DMS53 treated with DMSO at 0.1 percent for 48 hours (cell line): ENCODE measurements at regions not wholly inside any gene's neighbourhood (a gene's known extent, or its start where the extent isn't known, plus 50 kb on each side); places are given as distances from the start of the nearest gene placed in this dataset.

Experiments used
- DNase-seq: peaks from one replicate; lab custom pipeline; 2025; ENCODE audit not compliant: unreplicated experiment; lab: John Stamatoyannopoulos, UW

- no peak for DNase-seq
These were observed 157.5 kb upstream of the FGGY start for GRCh38 chr1:59139396-59139795.

- no peak for DNase-seq
These were observed 155.5 kb upstream of the FGGY start for GRCh38 chr1:59141267-59141863.

GRCh38 chr1:59142311-59143132, 154.4 kb upstream of the FGGY start:
- no peak for DNase-seq

DNA sequence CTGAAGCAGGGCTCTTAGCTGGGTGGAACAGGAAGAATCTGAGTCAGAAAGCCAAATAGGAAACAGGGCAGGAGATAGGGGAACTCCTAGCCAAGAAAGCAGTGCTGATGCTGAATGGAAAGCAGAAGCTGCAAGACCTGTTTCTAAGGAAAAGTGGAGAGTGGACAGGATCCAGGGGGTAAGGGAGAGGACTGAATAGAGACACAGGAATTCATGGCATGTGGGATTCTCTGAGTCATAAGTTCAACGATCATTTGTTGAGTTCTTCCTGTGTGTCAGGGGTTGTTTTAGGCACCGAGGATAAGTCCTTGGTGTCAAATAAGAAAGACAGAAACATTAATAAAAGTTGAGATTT, 153.8 kb upstream of the FGGY start:
- peak; percentile 42 for DNase-seq

- DNase-seq, result no peak
These were observed 153.1 kb upstream of the FGGY start for GRCh38 chr1:59143811-59144210.

- DNase-seq, result no peak
These were observed 151.9 kb upstream of the FGGY start for GRCh38 chr1:59144959-59145358.

GRCh38 chr1:59146056-59146455, 150.8 kb upstream of the FGGY start:
- no peak for DNase-seq

DNA sequence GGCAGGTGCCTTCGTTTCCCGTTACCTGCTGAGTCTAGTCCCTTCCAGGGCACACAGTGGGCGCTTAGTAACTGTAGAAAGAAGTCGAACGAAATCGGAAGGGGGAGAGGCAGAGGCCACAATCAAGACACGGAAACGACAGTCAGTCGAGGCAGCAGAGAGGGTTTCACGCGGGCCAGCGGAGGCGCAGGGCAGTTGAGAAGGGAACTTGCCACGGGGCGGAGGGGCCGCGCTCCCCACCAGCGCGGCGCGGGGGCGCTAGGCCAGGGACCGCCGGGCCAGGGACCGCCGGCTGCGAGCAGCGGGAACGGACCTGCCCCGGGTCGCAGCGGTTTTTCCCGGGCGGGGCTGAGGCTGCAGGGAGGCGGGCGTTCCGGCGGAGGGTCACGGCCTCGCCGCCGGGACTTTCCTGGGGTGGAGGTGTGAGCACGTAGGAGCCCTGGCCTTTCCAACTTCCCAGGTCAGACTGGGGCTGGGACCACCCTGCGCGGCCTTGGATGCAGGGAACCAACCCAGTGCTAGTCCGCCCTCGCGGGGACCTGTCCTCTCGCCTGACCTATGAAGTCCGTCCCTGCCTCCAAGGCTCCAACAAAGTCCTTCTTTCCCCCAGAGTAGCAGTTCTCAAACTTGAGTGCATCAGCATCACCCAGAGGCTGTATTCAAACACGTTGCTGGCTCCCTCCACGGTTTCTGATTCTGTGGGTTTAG, 150.1 kb upstream of the FGGY start:
- peak; percentile 47 for DNase-seq

GRCh38 chr1:59149435-59149834, 147.5 kb upstream of the FGGY start:
- no peak for DNase-seq

GRCh38 chr1:59150577-59151386, 146.1 kb upstream of the FGGY start:
- peak; percentile 85 for DNase-seq

DNA sequence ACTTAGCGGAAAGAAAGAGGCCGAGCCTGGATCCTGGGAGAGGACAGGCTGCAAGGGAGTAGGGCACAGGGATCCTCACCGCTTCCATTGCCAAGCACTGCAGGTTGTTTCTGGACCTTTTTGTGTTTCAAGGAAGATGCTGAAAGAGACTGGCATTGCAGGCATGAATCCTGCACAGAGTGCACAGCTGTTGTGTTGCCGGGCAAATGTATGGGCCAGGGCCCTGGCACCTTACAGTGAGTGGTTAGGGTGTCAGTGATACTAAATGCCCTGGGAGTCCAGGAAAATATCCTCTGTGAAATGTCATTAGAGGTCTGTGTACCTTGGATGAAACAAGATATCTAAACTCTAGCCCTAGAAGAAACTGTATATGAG, 145.5 kb upstream of the FGGY start:
- DNase-seq, result no peak

DNA sequence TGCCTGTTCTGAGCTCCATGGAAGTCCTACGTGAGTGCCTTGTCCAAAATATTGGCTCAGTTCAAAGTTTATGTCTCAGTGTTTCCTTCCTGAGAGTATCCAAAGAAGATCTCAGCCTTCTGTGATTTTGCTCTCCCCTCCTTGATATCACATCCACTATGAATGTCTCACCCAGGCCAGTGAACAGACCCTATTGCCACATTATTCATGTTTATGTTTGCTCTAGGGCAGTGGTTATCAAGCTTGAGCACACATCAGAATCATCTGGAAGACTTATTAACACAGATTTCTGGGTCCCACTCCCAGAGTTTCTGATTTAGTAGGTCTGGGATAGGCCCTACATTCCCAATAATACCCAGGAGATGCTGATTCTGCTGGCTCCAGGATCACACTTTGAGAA, 145.0 kb upstream of the FGGY start:
- DNase-seq, result no peak

DNA sequence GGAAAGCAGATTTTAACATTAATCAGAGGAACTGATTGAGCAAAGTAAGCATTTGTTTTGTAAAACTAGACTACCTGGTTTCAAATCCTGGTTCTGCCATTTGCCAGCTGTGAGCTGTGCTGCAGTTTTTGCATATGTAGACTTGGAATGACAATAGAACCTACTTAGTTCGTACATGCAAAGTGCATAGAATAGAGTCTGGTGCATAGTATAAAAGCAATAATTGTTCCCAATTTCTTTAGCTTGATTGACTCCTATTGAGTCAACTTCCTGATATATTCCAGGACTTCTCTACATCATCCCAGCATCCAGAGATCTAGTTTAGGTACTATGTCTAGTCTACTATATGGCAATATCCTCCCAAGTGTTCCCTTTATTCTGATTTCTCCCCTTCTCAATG, 144.4 kb upstream of the FGGY start:
- no peak for DNase-seq

GRCh38 chr1:59154401-59154800, 142.5 kb upstream of the FGGY start:
- DNase-seq, result no peak

DNA sequence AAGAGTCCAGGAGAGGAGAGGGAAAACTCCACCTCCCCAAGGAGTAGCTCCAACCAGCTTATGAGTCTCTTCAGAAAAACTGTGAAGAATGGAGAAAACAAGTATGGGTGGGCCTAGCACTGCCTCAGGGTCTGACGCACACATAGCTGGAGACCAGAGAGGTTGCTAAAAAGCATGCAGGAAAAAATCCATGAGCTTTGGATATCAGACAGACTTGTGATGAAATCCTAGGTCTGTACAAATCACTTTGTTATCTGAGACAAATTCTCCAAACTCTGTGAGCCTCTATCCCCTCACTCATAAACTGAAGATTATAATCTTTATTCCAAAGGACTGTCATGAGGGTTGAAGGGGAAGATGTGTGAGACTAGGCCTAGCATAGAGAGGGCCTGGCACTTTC, 141.5 kb upstream of the FGGY start:
- no peak for DNase-seq

DNA sequence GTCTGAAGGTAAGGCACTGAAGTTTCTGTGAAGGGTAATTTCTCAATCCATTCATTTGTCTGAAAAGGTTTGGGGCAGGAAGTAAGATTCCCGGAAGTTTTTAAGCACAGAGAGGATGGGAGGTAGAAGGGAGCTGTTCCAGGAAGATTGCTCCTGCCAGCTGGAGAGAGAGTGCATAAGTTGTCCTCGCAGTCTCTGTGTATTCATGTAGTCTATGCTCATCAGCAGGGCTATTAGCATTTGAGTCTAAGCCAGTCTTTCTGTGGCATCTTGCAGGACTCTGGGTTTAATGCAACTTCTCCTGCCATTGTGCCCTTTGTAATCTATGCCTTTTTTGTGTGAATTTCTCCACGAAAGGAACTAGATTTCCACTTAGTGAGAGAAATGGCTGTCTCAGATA, 140.8 kb upstream of the FGGY start:
- DNase-seq, result no peak

GRCh38 chr1:59156526-59157199, 140.2 kb upstream of the FGGY start:
- DNase-seq, result no peak

DNA sequence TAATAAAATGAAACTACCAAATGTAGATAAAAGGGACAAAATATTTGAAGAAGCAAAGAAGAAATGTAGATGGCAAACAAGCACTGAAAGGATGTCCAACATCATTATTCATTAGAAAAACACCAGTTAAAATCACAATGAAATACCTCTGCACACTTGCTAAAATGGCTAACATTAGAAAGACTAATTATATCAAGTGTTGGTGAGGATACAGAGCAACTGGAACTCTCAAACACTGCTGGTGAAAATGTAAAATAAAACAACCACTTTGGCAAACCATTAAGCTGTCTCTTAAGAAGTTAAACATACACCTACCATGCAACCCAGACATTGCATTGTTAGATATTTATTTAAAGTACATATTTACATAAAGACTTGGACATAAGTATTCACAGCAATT, 138.6 kb upstream of the FGGY start:
- no peak for DNase-seq

- DNase-seq, result no peak
These were observed 137.2 kb upstream of the FGGY start for GRCh38 chr1:59159557-59160203.

GRCh38 chr1:59161136-59161535, 135.8 kb upstream of the FGGY start:
- no peak for DNase-seq
